GM12891 (cell line): ENCODE measurements at regions not wholly inside any gene's neighbourhood (a gene's known extent, or its start where the extent isn't known, plus 50 kb on each side); places are given as distances from the start of the nearest gene placed in this dataset.
"Not testable (repeated sequence)": the region's sequence is repeated elsewhere in the genome, so short reads cannot be mapped to it uniquely, and the experiment has no call there.

Source experiments
- POLR2A ChIP-seq: IDR thresholded peaks from 2 replicates; pipeline ENCODE4 v1.6.1; 2011; ENCODE audit warnings: low read depth, low read length, control low read depth
- POLR2AphosphoS5 ChIP-seq: IDR thresholded peaks from 2 replicates; pipeline ENCODE4 v1.6.1; 2011; ENCODE audit warnings: low read depth, low read length, control low read depth
- POU2F2 ChIP-seq: IDR thresholded peaks from 2 replicates; pipeline ENCODE4 v1.6.1; 2011; ENCODE audit warnings: low read depth, mild to moderate bottlenecking, control low read depth, low read length, moderate library complexity
- SPI1 ChIP-seq: IDR thresholded peaks from 2 replicates; pipeline ENCODE4 v1.6.1; 2011; ENCODE audit warnings: low read depth, low read length, control low read depth
- TAF1 ChIP-seq: IDR thresholded peaks from 2 replicates; pipeline ENCODE4 v1.6.1; 2011; ENCODE audit warnings: low read depth, low read length, control low read depth

GRCh38 chr12:88891434-88891833 is 311.2 kb upstream of the KITLG start:
- TF ChIP-seq POLR2A, TAF1, POLR2AphosphoS5, POU2F2, SPI1: not testable (repeated sequence)
